Activated T-cell treated with anti-CD3 and anti-CD28 coated beads, Interleukin-2, amount 50 U/mL, for 1 hour (primary cell): ENCODE measurements at regions not wholly inside any gene's neighbourhood (a gene's known extent, or its start where the extent isn't known, plus 50 kb on each side); places are given as distances from the start of the nearest gene placed in this dataset.

Experiments
- DNase-seq: peaks from one replicate; pipeline ENCODE4 v3.0.0-alpha.2; 2020

- DNase-seq, result no peak
These were observed 137.4 kb upstream of the ABCA1 start for GRCh38 chr9:105065098-105066088.

GRCh38 chr9:105066275-105066865 is 138.4 kb upstream of the ABCA1 start:
- DNase-seq, result no peak

GRCh38 chr9:105067895-105068580 is 140.1 kb upstream of the ABCA1 start:
- DNase-seq, result no peak

DNA sequence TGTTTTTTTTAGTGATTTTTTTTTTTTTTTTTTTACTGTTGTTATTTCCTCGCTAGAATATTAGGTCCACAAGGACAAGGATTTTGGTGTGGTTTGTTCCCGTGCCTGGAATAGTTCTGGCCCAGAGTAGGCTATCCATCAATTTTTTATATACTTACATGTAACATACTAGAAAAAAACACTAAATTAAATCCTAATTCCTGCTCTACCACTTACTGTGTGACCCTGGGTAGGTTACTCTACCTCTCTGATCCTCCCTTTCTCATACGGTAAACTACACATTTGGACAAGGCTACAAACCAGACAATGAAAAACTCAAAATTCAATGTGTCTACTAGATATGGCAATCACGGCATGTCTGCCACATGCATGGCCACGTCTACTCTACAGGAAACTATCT is 141.3 kb upstream of the ABCA1 start:
- no peak for DNase-seq

DNA sequence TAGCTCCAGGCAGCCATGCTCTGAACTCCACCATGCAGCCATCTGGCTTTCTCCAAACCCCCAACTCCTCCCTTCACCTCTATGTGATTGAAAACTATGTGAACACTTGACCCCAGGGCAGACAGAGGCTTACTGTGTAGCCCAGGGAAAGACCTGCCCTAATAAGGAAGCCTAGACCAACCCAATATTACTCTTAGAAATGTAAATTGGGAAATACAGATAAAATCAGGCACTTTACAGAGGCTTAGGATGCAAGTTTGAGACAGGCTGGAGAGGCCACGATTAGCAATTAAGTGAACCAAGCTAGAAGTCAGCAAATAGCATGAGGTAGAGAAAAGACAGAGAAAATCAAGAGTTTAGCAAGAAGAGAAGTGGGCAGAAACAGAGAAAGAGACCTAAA is 141.7 kb upstream of the ABCA1 start:
- DNase-seq, result no peak

- DNase-seq, result no peak
These were observed 142.2 kb upstream of the ABCA1 start for GRCh38 chr9:105070176-105070575.

DNA sequence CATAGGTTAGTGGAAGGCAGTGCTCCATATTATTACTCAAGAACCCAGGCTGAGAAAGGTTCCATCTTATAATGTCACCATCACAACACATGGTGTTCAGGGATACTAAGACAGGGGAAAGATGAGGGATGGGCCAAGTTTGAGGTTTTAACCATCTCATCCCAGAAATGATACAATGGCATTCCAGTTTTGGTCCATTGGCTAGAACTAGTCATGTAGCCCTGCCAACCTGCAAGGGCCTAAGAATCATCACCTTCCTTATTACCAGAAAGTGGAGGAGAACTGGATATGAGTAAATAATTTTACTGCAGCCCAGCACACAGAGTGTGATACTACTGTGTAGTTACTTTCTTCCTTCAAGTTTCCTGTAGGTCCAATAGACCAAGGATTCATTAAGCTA is 144.5 kb upstream of the ABCA1 start:
- DNase-seq, result no peak

DNA sequence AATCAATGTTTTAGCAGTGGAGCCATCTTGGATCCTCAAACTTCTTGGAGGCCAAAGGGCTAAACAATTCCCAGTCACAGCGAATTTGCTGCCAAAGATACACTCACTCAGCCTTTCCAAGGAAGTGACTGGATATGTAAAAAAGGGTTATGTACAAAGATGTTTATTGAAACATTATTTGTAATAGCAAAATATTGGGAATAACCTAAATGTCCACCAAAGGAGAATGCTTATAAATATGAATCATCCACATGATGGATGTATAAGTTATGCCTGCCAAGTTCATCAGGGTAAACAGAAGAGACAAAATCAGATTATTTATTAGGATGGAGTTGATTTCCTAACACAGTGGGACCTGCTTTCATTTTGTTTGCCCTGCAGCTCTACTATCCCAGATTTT is 145.2 kb upstream of the ABCA1 start:
- no peak for DNase-seq

GRCh38 chr9:105074491-105074890 is 146.5 kb upstream of the ABCA1 start:
- DNase-seq, result no peak

DNA sequence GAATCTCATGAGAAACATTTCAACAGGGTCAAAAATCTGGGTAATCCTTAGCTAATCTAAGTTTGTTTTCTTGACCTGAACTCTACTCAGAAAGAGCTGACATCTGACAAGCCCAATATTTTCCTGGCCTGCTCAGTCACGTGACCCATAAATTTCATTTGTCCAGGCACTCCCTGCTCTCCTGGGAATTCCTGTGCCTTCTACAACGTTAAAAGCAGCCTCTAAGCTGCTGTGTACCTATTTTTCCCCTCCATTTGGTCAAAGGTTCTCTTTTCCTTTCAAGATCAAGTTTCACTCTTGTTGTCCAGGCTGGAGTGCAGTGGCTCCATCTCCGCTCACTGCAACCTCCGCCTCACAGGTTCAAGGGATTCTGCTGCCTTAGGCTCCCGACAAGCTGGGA is 148.8 kb upstream of the ABCA1 start:
- no peak for DNase-seq

- no peak for DNase-seq
These were observed 151.5 kb upstream of the ABCA1 start for GRCh38 chr9:105079457-105079856.

DNA sequence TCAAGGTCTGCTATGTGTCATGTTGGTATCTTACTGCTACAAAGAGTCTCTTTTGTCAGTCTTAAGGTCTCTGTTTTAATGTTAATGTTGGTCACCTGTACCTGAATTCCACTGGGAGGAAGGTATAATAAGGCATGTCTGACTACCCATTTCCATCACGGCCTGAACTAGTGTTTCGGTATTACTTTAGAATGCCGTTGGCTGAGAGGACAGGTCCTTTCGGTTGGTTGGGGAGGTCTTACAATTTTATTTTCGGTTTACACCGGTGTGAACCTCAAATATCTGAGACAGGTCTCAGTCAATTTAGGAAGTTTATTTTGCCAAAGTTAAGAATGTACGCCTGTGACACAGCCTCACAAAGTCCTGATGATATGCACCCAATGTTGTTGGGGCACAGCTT is 154.9 kb upstream of the ABCA1 start:
- DNase-seq, result no peak

GRCh38 chr9:105083256-105083655 is 155.3 kb upstream of the ABCA1 start:
- no peak for DNase-seq

DNA sequence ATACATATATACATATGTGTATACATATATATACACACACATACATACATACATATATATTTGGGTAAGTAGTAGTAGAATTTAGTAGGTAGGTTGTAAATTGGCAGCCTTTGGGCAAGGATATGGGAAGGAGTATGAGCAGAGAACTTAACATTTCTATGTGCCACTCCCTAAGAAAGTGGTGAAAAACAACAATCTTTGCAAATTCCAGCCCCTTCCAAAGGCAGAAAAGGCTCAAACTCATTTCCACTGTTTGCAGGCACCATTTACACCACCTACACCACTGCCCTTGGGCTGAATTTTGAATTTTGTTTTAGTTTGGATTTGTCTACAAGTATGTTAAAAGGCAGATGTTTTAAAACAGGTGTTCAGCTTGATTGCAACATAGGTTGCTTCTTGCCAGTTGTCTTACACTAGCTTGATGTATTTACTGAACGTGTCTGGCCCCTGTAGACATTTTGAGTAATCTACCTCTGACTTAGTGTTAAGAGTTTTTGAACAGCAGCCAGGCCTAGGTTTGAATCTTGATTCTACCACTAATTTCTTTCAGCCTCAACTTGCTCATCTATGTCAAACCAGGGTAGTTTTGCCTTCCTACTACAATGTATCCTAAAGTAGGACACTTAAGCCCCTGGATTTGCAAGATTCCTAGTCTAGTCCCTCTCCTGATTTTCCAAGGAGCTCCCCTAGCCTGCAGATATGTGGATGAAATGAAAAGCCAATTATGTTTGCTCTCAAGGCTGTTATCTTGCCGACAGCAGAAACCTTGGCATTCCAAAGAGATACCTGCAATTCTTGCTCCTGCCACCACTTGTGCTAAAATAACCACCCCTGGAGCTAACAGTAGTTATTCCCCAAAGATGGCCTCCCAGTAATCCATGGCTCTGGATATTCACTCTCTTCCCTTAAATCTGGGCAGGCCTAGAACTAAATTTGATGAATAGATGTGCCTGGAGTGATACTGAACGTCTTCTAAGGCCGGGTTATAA is 156.2 kb upstream of the SLC44A1 start:
- no peak for DNase-seq

- DNase-seq, result no peak
These were observed 154.6 kb upstream of the SLC44A1 start for GRCh38 chr9:105089874-105090273.

- no peak for DNase-seq
These were observed 153.3 kb upstream of the SLC44A1 start for GRCh38 chr9:105091004-105091640.

DNA sequence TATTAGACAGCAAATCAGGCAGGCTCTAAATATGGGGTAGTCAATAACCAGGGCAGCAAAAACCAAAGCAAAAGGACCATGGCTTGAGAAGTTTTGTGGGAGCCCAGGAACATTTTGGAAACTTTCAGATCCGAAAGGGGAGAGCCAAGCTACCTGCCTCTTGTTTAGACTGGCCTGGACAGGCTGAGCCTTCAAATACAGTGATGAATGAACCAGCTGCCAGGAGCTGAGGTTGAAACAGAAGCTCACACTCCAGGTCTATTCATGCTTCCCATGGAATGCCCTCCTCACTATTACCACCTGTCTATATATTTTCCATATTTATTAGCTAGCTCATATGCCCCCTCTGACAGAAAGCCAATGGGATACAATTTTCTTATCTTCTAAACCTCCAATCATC is 150.8 kb upstream of the SLC44A1 start:
- DNase-seq, result no peak

DNA sequence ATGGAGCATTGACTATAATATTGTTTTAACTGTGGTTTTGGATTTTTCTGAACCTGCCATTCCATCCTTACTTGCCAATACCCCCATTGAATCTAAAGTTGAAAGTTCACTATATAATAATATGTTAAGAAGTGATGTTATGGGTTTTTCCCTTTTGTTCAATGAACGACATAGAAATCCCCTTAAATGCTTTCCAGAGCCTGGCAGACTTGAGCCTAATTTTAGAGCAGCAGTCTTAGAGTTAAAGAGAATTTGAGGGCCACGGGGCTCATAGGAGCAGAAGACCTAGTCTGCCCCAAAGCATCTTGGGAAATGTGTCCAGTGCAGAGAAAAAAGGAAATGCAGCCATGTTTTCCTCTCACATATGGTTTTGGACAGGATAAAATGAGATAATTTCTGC is 146.1 kb upstream of the SLC44A1 start:
- DNase-seq, result no peak

- DNase-seq, result no peak
These were observed 140.7 kb upstream of the SLC44A1 start for GRCh38 chr9:105103776-105104175.

- no peak for DNase-seq
These were observed 130.1 kb upstream of the SLC44A1 start for GRCh38 chr9:105114318-105114717.

DNA sequence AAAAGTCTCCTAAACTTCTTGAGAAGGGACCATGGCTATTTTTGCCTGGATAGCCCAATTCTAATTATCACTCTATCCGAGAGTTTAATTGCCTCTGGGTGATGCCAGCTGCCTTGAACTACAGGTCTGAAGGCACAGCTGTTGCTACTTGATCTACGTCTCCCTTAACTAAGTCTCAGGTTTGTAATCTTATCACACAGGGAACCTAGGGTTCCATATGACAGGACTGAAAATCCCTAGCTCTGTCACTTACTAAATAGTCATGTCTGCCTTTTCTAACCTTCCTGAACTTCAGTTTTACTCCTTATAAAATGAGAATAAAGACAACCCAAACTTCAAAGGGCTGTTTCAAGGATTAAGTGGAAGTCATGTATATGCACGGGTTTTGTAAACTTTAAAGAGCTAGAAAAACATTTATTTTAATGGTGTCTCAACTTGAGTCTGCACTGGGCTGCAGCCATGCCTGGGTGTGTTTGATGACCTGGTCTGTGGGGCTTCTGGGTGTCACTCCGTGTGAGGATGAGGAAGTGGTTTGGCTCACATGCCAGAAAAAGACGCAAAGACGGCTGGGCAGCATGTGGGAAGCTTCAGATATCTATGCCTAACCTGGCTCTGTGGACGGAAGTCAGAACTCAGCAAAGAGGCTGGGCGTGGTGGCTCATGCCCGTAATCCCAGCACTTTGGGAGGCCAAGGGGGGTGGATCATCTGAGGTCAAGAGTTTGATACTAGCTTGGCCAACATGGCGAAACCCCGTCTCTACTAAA is 129.3 kb upstream of the SLC44A1 start:
- no peak for DNase-seq
